HG03342 (cell line): ENCODE measurements at regions not wholly inside any gene's neighbourhood (a gene's known extent, or its start where the extent isn't known, plus 50 kb on each side); places are given as distances from the start of the nearest gene placed in this dataset.
"Not testable (repeated sequence)": the region's sequence is repeated elsewhere in the genome, so short reads cannot be mapped to it uniquely, and the experiment has no call there.

Experiments
- ATAC-seq: cut with Tn5 transposase; IDR thresholded peaks from one replicate; pipeline ENCODE4 v1.9.1; 2021; ENCODE audit warnings: mild to moderate bottlenecking, moderate library complexity; ENCODE audit not compliant: unreplicated experiment

GRCh38 chr9:38196714-38197113, 127.7 kb upstream of the SHB start:
- ATAC-seq = no peak

- ATAC-seq = no peak
These were observed 126.7 kb upstream of the SHB start for GRCh38 chr9:38195737-38196161.

- no peak for ATAC-seq
These were observed 125.8 kb upstream of the SHB start for GRCh38 chr9:38194870-38195269.

- ATAC-seq = no peak
These were observed 123.8 kb upstream of the SHB start for GRCh38 chr9:38192731-38193265.

GRCh38 chr9:38186404-38187115, 117.5 kb upstream of the SHB start:
- no peak for ATAC-seq

- no peak for ATAC-seq
These were observed 116.8 kb upstream of the SHB start for GRCh38 chr9:38185647-38186403.

- ATAC-seq = no peak
These were observed 115.1 kb upstream of the SHB start for GRCh38 chr9:38183994-38184568.

GRCh38 chr9:38182321-38182720, 113.3 kb upstream of the SHB start:
- ATAC-seq = no peak

- no peak for ATAC-seq
These were observed 112.8 kb upstream of the SHB start for GRCh38 chr9:38181866-38182265.

GRCh38 chr9:38181232-38181631, 112.2 kb upstream of the SHB start:
- ATAC-seq = no peak

- ATAC-seq = no peak
These were observed 111.6 kb upstream of the SHB start for GRCh38 chr9:38180656-38181055.

GRCh38 chr9:38179965-38180364, 110.9 kb upstream of the SHB start:
- ATAC-seq = no peak

GRCh38 chr9:38178237-38178636, 109.2 kb upstream of the SHB start:
- no peak for ATAC-seq

GRCh38 chr9:38177680-38178079, 108.7 kb upstream of the SHB start:
- no peak for ATAC-seq

GRCh38 chr9:38176251-38176650, 107.2 kb upstream of the SHB start:
- no peak for ATAC-seq

- ATAC-seq = no peak
These were observed 106.4 kb upstream of the SHB start for GRCh38 chr9:38175423-38175822.

GRCh38 chr9:38172586-38172985, 103.6 kb upstream of the SHB start:
- no peak for ATAC-seq

- no peak for ATAC-seq
These were observed 102.9 kb upstream of the SHB start for GRCh38 chr9:38171926-38172325.

GRCh38 chr9:38171538-38171884, 102.5 kb upstream of the SHB start:
- no peak for ATAC-seq

- peak; percentile 57 for ATAC-seq
These were observed 101.9 kb upstream of the SHB start for GRCh38 chr9:38170763-38171537.

- ATAC-seq = not testable (repeated sequence)
These were observed 101.1 kb upstream of the SHB start for GRCh38 chr9:38170155-38170554.
